ENCODE measurements at regions not wholly inside any gene's neighbourhood (a gene's known extent, or its start where the extent isn't known, plus 50 kb on each side); places are given as distances from the start of the nearest gene placed in this dataset.

GRCh38 chr15:29945943-29946596 is 123.8 kb upstream of the TJP1 start:
- no peak for DNase-seq

DNA sequence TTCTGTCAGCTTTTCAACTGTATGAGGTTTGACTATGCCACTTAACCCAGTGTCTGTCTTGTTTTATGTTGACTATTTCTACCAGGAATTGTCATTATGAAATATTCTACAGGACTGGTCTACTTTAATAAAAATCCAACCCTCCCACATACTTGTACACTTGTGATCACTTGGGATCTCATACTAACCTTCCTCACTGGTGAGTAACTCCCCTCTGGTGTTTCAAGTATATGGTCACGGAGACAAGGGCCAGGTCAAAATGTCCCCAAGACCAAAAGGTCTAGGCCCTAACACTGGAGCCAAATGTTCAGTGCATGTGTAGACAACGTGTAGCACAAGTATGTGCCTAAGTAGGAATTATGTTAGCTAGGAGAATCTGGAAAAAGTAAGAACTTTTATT is 122.7 kb upstream of the TJP1 start:
- DNase-seq: no peak

- no peak for DNase-seq
Measured at GRCh38 chr15:29942548-29942947, 120.3 kb upstream of the TJP1 start.

GRCh38 chr15:29942143-29942542 is 119.9 kb upstream of the TJP1 start:
- DNase-seq: no peak

GRCh38 chr15:29939404-29939803 is 117.1 kb upstream of the TJP1 start:
- DNase-seq: no peak

DNA sequence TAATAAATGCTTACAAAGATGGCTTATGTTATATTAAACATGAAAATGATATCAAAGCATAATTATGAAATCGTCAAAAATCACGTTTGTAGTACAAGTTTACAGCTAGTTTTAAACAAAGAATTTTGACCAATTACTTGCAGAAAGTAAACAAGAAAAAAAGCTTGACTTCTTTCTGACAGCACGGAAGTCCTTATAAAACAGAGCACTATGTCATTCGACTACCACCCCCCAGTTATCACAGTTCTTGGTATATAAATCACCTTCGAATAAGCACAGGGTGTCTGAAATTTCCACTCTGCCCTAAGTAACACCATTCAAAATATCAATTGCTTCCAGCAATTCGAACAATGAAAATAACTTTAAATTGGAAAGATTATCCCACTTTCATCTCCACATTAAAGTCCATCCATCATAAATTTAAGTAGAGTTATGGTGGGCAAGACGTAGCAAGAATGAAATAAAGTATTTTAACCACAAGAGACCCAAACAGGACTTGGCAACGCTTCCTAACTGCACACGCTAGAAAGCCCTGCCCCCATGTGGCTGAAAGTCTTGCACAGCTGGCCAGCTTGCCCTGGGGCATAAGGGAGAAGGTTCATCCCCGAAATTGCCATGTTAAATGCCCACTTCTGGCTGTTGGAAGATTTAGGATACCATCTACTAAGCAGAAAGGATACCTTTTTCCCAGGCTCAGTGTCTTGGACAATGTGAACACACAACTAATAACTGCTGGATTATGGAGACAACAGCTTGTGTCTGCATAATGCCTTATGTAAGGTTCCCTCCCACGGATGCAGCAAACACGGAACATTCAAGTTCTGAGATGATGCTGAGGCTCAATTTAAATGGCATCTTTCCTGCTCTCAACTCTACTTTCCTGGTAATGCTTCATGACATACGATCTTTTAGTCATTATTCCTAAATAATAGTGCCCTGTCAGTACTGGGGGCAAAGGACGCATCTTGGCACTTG is 116.4 kb upstream of the TJP1 start:
- DNase-seq: no peak

DNA sequence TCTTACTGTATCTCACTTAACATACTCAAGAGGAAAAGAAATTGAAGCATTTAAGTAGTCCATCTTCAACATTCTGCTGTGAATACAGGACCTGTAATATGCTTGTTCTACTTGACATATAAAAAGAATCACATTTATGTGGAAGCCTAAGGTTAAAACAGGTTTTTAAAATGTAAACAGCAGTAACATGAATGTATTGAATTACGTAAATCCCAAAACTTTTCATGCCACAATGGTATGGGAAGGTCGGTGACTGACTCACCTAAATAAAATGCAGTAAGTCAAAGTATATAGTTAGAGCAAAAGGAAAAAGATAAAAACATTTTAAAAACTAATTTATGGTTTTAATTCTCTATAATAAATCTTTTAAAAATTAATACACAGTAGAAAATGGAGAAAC is 115.7 kb upstream of the TJP1 start:
- DNase-seq: no peak

DNA sequence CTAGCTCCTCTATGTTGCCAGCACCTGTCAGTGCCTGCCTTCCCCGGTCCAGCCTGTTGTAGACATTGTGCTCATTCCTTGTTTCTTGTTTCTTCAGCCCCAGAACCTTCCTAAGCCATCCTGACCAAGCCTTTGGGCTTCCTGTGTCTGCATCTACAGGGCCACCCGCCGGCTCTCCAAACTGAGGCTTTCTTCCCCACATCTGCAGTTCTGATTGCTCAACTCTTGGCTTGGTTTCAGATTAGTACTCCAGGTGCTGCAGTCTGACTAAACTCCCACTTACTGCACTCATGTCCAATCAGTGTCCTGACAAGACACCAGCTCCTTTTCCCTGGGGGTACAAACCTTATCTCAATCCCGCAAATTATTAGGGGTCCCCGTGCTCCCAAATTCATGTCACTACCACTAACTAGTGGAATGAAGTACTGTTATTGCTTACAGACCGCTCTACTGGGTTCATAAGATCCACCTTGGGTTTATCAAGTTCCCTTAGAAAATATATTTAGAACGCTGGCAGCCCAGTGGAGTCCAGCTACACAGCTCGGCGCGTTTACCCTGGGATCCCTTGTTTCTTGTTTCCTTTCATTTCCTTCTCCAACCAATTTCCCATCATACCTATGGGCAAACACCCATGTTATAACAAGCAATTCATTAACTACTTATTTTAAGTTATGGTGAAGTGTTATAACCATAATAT is 114.2 kb upstream of the TJP1 start:
- no peak for DNase-seq

DNA sequence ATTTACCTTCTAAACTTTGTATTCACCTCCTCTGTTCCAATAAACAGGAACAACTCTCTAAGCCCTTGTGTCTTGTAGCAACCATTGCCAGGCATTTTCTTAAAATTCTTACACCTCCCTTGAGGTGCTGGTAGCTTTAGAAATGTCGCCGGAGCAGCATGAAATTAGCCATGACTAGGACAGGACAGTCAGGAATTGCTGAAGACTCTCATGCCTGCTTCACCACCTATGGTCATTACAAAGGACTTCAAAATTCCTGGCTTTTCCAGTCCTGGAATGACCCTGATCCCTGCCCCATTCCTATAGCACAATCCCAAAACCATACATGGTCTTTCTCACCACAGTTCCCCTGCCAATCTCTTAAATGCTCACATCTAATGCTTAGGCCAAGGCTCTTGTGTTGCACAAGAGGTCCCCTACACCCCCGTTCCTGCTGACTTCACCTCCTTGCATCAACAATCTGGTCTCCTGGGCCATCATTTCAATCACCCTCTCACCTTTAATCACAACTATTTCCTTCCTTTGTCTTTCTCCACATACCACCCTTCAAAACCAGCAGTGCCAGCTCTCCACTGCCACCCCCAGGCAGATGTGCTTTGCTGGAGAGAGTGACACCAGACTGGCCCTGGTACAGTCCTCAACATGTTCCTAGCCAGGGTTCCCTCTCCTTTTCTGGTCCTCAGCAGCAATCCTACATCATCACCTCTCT is 113.2 kb upstream of the TJP1 start:
- no peak for DNase-seq

- no peak for DNase-seq
Measured at GRCh38 chr15:29934251-29934650, 112.0 kb upstream of the TJP1 start.

- no peak for DNase-seq
Measured at GRCh38 chr15:29933042-29933803, 111.0 kb upstream of the TJP1 start.

GRCh38 chr15:29926083-29926388 is 103.8 kb upstream of the TJP1 start:
- no peak for DNase-seq

- DNase-seq: peak; percentile 26
Measured at GRCh38 chr15:29925227-29926082, 103.2 kb upstream of the TJP1 start.

DNA sequence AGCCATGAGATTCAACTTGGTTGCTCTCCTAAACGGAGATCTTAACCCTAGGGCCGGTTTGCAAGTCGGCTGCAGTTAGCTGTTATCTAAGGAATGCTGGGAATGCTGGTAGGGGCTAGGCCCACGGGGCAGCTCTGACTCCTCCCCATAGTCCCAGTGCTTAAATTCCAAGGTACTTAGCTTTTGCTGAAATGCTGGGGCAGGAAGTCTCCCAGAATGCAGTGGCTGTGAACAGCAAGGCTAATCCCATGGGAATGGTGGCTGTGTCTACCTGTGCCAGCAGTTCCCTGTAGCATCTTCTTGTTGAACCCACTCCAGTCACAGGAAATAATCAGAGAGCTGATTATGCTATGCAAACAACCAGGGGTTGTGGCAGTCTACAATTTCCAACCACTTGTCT is 102.5 kb upstream of the TJP1 start:
- no peak for DNase-seq

DNA sequence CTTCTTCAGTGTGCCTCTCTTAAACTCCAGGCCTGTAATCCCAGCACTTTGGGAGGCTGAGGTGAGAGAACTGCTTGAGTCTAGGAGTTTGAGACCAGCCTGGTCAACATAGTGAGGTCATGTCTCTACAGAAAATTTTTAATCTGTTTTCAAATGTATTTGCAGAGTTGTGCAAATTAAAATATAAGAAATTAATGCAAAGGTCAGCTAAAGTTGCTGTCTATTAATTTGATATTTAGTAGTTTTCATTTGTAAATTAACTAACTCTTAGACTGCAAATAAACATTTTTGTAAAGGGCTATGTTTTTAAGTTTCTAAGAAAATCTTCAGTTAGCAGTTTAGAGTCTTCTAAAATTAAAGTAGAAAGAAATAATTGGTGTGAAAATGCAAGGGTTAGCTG is 99.9 kb upstream of the TJP1 start:
- no peak for DNase-seq

GRCh38 chr15:29921130-29921601 is 98.9 kb upstream of the TJP1 start:
- DNase-seq: no peak

DNA sequence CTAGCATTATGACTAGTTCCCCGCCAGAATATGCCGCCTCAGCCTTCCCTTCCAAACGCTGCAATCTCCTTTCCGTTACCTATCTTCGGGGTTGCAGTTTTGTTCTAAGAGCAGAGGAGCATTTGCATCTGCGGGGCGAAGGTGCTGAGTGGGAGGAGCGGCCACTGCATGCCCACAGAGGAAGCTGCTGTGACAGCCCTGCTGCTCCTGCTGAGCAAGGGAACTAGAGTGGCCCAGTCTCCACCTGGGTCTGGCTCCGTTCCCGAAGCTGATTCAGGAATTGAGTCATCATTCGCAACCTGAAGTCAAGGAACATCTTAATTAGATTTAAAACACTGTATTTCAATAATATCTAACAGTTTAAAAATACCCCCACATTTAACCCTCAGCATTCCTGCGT is 98.2 kb upstream of the TJP1 start:
- DNase-seq: no peak

GRCh38 chr15:29919380-29919881 is 97.2 kb upstream of the TJP1 start:
- no peak for DNase-seq

GRCh38 chr15:29917600-29918597 is 95.6 kb upstream of the TJP1 start:
- no peak for DNase-seq

DNA sequence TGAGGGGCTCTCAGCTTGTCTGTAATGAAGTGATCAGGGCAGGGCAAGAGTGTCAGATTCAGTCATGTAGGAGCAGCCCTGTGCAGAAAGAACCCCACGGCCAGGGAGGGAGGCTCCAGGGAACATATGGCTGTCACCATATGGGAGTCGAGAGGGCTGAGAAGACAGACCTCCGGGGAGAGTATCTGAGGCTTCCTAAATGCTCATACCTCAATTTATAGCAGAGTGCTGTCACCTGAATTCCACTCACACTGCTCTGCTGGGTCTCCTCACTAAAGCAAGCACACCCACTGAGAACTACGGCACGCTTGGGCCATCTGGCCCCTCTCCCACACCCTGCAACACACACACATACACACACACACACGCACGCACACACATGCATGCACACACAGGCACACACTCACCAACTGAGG is 92.3 kb upstream of the TJP1 start:
- no peak for DNase-seq

Data from activated T-cell treated with anti-CD3 and anti-CD28 coated beads, Interleukin-2, amount 50 U/mL, for 1 hour (primary cell).